GM23338 (cell line): ENCODE measurements at regions not wholly inside any gene's neighbourhood (a gene's known extent, or its start where the extent isn't known, plus 50 kb on each side); places are given as distances from the start of the nearest gene placed in this dataset.

Experiments
- ATAC-seq: fragments of 200-7000 bp; cut with Tn5 transposase; 3 replicates; pipeline ENCODE4 v1.9.1; 2020
- DNase-seq: peaks from one replicate; pipeline ENCODE4 v3.0.0-alpha.2; 2015; ENCODE audit warnings: low spot score
- H2AFZ ChIP-seq: fragments of 200-600 bp; sonication (generic); 2 replicates; pipeline ENCODE4 v1.8.0; 2016; ENCODE audit warnings: antibody characterized with exemption, mild to moderate bottlenecking, moderate library complexity
- H3F3A ChIP-seq: fragments of 200-600 bp; sonication (generic); replicated peaks from 2 replicates; pipeline ENCODE4 v1.8.0; 2017; ENCODE audit warnings: antibody characterized with exemption, mixed run types, low read depth
- H3K27ac ChIP-seq: fragments of 200-600 bp; sonication (generic); 2 replicates; pipeline ENCODE4 v1.6.1; 2016; ENCODE audit warnings: low read depth
- H3K27me3 ChIP-seq: fragments of 200-600 bp; sonication (generic); 2 replicates; pipeline ENCODE4 v1.8.0; 2016; ENCODE audit warnings: mild to moderate bottlenecking, mixed run types, moderate library complexity; ENCODE audit not compliant: insufficient read depth
- H3K36me3 ChIP-seq: fragments of 200-600 bp; sonication (generic); 2 replicates; pipeline ENCODE4 v1.8.0; 2016; ENCODE audit warnings: mild to moderate bottlenecking; ENCODE audit not compliant: insufficient read depth
- H3K4me1 ChIP-seq: fragments of 200-600 bp; sonication (generic); 2 replicates; pipeline ENCODE4 v1.8.0; 2016; ENCODE audit warnings: mild to moderate bottlenecking, moderate library complexity; ENCODE audit not compliant: insufficient read depth
- H3K4me2 ChIP-seq: fragments of 200-600 bp; sonication (generic); 2 replicates; pipeline ENCODE4 v1.7.1; 2017; ENCODE audit warnings: mixed run types
- H3K4me3 ChIP-seq: fragments of 200-600 bp; sonication (generic); 2 replicates; pipeline ENCODE4 v1.6.1; 2016; ENCODE audit warnings: mixed run types
- H3K79me2 ChIP-seq: fragments of 200-600 bp; sonication (generic); replicated peaks from 2 replicates; pipeline ENCODE4 v1.8.0; 2017; ENCODE audit warnings: mild to moderate bottlenecking; ENCODE audit not compliant: insufficient read depth
- H3K9me2 ChIP-seq: fragments of 200-600 bp; sonication (generic); 2 replicates; pipeline ENCODE4 v1.8.0; 2017; ENCODE audit not compliant: insufficient read depth
- H4K20me1 ChIP-seq: fragments of 200-600 bp; sonication (generic); replicated peaks from 2 replicates; pipeline ENCODE4 v1.8.0; 2017; ENCODE audit warnings: mild to moderate bottlenecking; ENCODE audit not compliant: insufficient read depth
- H3K27ac Mint-ChIP-seq: 2 replicates; pipeline ENCODE4 v1.8.0; 2020; ENCODE audit warnings: inconsistent platforms, mild to moderate bottlenecking, moderate library complexity, mixed read lengths
- H3K27me3 Mint-ChIP-seq: 3 replicates; pipeline ENCODE4 v1.8.0; 2022; ENCODE audit warnings: low read depth, mild to moderate bottlenecking, moderate library complexity, mixed read lengths, inconsistent platforms; ENCODE audit not compliant: insufficient read depth, poor library complexity
- H3K36me3 Mint-ChIP-seq: 3 replicates; pipeline ENCODE4 v1.8.0; 2021; ENCODE audit warnings: low read depth, mild to moderate bottlenecking, inconsistent platforms, moderate library complexity, mixed read lengths
- H3K4me1 Mint-ChIP-seq: 3 replicates; pipeline ENCODE4 v1.8.0; 2020; ENCODE audit warnings: mild to moderate bottlenecking, inconsistent platforms, mixed read lengths
- H3K4me3 Mint-ChIP-seq: 3 replicates; pipeline ENCODE4 v1.8.0; 2021; ENCODE audit warnings: moderate library complexity, mild to moderate bottlenecking, inconsistent platforms, mixed read lengths
- H3K9me3 Mint-ChIP-seq: 3 replicates; pipeline ENCODE4 v1.8.0; 2020; ENCODE audit warnings: moderate library complexity, mild to moderate bottlenecking, inconsistent platforms, mixed read lengths
- CREB1 ChIP-seq: fragments of 250-450 bp; sonication (Bioruptor Pico); IDR thresholded peaks from 2 replicates; pipeline ENCODE4 v1.5.0; 2020; ENCODE audit warnings: low read depth, mild to moderate bottlenecking, moderate library complexity
- EZH2 ChIP-seq: fragments of 200-600 bp; sonication (generic); IDR thresholded peaks from one replicate; pipeline ENCODE4 v1.8.0; 2017; ENCODE audit warnings: antibody characterized with exemption, mild to moderate bottlenecking, low read depth; ENCODE audit not compliant: unreplicated experiment
- EZH2phosphoT487 ChIP-seq: fragments of 200-600 bp; sonication (generic); IDR thresholded peaks from one replicate; pipeline ENCODE4 v1.8.1; 2018; ENCODE audit warnings: antibody characterized with exemption; ENCODE audit not compliant: unreplicated experiment
- JUNB ChIP-seq: IDR thresholded peaks from one replicate; pipeline ENCODE4 v1.6.1; 2016; ENCODE audit warnings: antibody characterized with exemption; ENCODE audit not compliant: unreplicated experiment
- NANOG ChIP-seq: IDR thresholded peaks from 2 replicates; pipeline ENCODE4 v1.6.1; 2016; ENCODE audit warnings: antibody characterized with exemption, borderline replicate concordance
- POLR2AphosphoS5 ChIP-seq: IDR thresholded peaks from 2 replicates; pipeline ENCODE4 v1.6.1; 2016; ENCODE audit warnings: antibody characterized with exemption, low read depth
- STAT1 ChIP-seq: IDR thresholded peaks from one replicate; pipeline ENCODE4 v1.6.1; 2016; ENCODE audit warnings: antibody characterized with exemption; ENCODE audit not compliant: unreplicated experiment
- ZNF114 ChIP-seq: fragments of 250-450 bp; sonication (Bioruptor Pico); IDR thresholded peaks from 2 replicates; pipeline ENCODE4 v1.5.0; 2020; ENCODE audit warnings: mild to moderate bottlenecking, moderate library complexity
- ZNF331 ChIP-seq: fragments of 250-450 bp; sonication (Bioruptor Pico); IDR thresholded peaks from 2 replicates; pipeline ENCODE4 v1.5.0; 2020; ENCODE audit warnings: low read depth, mild to moderate bottlenecking, moderate library complexity
- TF ChIP-seq, protein P1 (sequence below): IDR thresholded peaks from one replicate; pipeline ENCODE4 v1.6.1; 2018; ENCODE audit warnings: antibody characterized with exemption; ENCODE audit not compliant: unreplicated experiment
- TF ChIP-seq, protein P2 (sequence below), 2 experiments: fragments of 200-600 bp in 1 of 2; sonication (generic) in 1 of 2; conservative IDR thresholded peaks; 2 replicates each; pipeline versions ENCODE4 v1.5.1 to v1.6.1; 2016 to 2017; ENCODE audit warnings: antibody characterized with exemption in 2 of 2, low read depth in 2 of 2, mild to moderate bottlenecking in 2 of 2, moderate library complexity in 1 of 2
- TF ChIP-seq, protein P3 (sequence below): fragments of 250-450 bp; sonication (Bioruptor Pico); IDR thresholded peaks from 2 replicates; pipeline ENCODE4 v1.5.0; 2020; ENCODE audit warnings: mild to moderate bottlenecking, moderate library complexity
- TF ChIP-seq, protein P4 (sequence below): IDR thresholded peaks from 2 replicates; pipeline ENCODE4 v1.6.1; 2016; ENCODE audit warnings: antibody characterized with exemption

DNA sequence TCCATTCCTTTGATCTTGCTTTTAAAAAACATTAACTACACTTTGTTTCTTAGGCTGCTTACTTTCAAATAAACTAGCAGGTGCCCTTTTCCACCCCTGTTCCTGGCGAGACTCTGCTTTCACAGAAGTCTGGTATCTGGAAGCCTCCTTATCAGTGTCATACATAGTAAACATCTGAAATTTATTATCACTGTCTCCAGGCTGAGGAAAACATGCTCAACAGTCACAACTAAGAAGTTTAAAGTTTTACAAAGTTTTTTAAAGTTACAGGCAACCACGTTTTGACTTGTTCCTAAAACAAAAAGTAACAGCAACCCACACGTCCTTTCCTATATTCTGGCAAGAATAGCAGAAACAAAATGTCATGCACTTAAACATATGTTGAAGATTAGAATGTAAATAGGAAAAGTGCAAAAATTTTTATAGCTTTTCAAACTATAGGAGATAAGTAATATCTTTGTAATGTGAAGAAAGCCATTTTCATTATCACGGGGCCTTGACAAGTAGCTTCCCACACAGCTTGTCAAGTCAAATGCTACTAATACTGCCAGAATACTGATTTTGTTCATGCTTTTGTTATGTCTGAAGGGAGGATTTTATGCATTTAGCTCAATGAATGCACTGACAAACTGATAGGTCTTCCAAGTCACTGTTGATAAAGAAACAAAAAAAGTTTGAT, 275.2 kb upstream of the KCNMB2 start:
- Mint-ChIP-seq H3K27ac (no peak overlapping the region), H3K9me3 (no peaks in the 10 kb centered on the region), H3K27me3 (no peaks in the 10 kb centered on the region), H3K36me3 (no peaks in the 10 kb centered on the region), H3K4me3 (no peak overlapping the region), H3K4me1 (no peaks in the 10 kb centered on the region)
- Histone ChIP-seq H4K20me1 (no peaks in the 10 kb centered on the region), H3K27ac (no peak overlapping the region), H2AFZ (no peak overlapping the region), H3F3A (no peaks in the 10 kb centered on the region), H3K79me2 (no peaks in the 10 kb centered on the region), H3K27me3 (no peaks in the 10 kb centered on the region), H3K4me2 (no peak overlapping the region), H3K4me3 (no peak overlapping the region), H3K4me1 (no peaks in the 10 kb centered on the region), H3K9me2 (no peaks in the 10 kb centered on the region), H3K36me3 (no peaks in the 10 kb centered on the region)
- DNase-seq = no peak
- no peak for TF ChIP-seq JUNB
- TF ChIP-seq CREB1 (CRISPR knock-in tag) = no peak
- no peak for TF ChIP-seq NANOG
- no peak for TF ChIP-seq POLR2AphosphoS5
- TF ChIP-seq, protein P1, sequence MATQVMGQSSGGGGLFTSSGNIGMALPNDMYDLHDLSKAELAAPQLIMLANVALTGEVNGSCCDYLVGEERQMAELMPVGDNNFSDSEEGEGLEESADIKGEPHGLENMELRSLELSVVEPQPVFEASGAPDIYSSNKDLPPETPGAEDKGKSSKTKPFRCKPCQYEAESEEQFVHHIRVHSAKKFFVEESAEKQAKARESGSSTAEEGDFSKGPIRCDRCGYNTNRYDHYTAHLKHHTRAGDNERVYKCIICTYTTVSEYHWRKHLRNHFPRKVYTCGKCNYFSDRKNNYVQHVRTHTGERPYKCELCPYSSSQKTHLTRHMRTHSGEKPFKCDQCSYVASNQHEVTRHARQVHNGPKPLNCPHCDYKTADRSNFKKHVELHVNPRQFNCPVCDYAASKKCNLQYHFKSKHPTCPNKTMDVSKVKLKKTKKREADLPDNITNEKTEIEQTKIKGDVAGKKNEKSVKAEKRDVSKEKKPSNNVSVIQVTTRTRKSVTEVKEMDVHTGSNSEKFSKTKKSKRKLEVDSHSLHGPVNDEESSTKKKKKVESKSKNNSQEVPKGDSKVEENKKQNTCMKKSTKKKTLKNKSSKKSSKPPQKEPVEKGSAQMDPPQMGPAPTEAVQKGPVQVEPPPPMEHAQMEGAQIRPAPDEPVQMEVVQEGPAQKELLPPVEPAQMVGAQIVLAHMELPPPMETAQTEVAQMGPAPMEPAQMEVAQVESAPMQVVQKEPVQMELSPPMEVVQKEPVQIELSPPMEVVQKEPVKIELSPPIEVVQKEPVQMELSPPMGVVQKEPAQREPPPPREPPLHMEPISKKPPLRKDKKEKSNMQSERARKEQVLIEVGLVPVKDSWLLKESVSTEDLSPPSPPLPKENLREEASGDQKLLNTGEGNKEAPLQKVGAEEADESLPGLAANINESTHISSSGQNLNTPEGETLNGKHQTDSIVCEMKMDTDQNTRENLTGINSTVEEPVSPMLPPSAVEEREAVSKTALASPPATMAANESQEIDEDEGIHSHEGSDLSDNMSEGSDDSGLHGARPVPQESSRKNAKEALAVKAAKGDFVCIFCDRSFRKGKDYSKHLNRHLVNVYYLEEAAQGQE = no peak
- TF ChIP-seq ZNF331 (CRISPR knock-in tag) = no peak
- TF ChIP-seq, protein P2, sequence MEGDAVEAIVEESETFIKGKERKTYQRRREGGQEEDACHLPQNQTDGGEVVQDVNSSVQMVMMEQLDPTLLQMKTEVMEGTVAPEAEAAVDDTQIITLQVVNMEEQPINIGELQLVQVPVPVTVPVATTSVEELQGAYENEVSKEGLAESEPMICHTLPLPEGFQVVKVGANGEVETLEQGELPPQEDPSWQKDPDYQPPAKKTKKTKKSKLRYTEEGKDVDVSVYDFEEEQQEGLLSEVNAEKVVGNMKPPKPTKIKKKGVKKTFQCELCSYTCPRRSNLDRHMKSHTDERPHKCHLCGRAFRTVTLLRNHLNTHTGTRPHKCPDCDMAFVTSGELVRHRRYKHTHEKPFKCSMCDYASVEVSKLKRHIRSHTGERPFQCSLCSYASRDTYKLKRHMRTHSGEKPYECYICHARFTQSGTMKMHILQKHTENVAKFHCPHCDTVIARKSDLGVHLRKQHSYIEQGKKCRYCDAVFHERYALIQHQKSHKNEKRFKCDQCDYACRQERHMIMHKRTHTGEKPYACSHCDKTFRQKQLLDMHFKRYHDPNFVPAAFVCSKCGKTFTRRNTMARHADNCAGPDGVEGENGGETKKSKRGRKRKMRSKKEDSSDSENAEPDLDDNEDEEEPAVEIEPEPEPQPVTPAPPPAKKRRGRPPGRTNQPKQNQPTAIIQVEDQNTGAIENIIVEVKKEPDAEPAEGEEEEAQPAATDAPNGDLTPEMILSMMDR (conservative IDR thresholded peaks at IDR 0.05; ENCODE audit: low read depth in 2 of 2) = no peak
- TF ChIP-seq, protein P3, sequence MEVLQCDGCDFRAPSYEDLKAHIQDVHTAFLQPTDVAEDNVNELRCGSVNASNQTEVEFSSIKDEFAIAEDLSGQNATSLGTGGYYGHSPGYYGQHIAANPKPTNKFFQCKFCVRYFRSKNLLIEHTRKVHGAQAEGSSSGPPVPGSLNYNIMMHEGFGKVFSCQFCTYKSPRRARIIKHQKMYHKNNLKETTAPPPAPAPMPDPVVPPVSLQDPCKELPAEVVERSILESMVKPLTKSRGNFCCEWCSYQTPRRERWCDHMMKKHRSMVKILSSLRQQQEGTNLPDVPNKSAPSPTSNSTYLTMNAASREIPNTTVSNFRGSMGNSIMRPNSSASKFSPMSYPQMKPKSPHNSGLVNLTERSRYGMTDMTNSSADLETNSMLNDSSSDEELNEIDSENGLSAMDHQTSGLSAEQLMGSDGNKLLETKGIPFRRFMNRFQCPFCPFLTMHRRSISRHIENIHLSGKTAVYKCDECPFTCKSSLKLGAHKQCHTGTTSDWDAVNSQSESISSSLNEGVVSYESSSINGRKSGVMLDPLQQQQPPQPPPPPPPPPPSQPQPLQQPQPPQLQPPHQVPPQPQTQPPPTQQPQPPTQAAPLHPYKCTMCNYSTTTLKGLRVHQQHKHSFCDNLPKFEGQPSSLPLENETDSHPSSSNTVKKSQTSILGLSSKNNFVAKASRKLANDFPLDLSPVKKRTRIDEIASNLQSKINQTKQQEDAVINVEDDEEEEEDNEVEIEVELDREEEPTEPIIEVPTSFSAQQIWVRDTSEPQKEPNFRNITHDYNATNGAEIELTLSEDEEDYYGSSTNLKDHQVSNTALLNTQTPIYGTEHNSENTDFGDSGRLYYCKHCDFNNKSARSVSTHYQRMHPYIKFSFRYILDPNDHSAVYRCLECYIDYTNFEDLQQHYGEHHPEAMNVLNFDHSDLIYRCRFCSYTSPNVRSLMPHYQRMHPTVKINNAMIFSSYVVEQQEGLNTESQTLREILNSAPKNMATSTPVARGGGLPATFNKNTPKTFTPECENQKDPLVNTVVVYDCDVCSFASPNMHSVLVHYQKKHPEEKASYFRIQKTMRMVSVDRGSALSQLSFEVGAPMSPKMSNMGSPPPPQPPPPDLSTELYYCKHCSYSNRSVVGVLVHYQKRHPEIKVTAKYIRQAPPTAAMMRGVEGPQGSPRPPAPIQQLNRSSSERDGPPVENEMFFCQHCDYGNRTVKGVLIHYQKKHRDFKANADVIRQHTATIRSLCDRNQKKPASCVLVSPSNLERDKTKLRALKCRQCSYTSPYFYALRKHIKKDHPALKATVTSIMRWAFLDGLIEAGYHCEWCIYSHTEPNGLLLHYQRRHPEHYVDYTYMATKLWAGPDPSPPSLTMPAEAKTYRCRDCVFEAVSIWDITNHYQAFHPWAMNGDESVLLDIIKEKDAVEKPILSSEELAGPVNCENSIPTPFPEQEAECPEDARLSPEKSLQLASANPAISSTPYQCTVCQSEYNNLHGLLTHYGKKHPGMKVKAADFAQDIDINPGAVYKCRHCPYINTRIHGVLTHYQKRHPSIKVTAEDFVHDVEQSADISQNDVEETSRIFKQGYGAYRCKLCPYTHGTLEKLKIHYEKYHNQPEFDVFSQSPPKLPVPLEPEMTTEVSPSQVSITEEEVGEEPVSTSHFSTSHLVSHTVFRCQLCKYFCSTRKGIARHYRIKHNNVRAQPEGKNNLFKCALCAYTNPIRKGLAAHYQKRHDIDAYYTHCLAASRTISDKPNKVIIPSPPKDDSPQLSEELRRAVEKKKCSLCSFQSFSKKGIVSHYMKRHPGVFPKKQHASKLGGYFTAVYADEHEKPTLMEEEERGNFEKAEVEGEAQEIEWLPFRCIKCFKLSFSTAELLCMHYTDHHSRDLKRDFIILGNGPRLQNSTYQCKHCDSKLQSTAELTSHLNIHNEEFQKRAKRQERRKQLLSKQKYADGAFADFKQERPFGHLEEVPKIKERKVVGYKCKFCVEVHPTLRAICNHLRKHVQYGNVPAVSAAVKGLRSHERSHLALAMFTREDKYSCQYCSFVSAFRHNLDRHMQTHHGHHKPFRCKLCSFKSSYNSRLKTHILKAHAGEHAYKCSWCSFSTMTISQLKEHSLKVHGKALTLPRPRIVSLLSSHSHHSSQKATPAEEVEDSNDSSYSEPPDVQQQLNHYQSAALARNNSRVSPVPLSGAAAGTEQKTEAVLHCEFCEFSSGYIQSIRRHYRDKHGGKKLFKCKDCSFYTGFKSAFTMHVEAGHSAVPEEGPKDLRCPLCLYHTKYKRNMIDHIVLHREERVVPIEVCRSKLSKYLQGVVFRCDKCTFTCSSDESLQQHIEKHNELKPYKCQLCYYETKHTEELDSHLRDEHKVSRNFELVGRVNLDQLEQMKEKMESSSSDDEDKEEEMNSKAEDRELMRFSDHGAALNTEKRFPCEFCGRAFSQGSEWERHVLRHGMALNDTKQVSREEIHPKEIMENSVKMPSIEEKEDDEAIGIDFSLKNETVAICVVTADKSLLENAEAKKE = no peak
- TF ChIP-seq STAT1 = no peak
- TF ChIP-seq, protein P4, sequence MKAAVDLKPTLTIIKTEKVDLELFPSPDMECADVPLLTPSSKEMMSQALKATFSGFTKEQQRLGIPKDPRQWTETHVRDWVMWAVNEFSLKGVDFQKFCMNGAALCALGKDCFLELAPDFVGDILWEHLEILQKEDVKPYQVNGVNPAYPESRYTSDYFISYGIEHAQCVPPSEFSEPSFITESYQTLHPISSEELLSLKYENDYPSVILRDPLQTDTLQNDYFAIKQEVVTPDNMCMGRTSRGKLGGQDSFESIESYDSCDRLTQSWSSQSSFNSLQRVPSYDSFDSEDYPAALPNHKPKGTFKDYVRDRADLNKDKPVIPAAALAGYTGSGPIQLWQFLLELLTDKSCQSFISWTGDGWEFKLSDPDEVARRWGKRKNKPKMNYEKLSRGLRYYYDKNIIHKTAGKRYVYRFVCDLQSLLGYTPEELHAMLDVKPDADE = no peak
- TF ChIP-seq EZH2phosphoT487 = no peak
- TF ChIP-seq EZH2 = no peak
- no peak for TF ChIP-seq ZNF114
- ATAC-seq = no peak
